ENCODE measurements at regions not wholly inside any gene's neighbourhood (a gene's known extent, or its start where the extent isn't known, plus 50 kb on each side); places are given as distances from the start of the nearest gene placed in this dataset.

DNA sequence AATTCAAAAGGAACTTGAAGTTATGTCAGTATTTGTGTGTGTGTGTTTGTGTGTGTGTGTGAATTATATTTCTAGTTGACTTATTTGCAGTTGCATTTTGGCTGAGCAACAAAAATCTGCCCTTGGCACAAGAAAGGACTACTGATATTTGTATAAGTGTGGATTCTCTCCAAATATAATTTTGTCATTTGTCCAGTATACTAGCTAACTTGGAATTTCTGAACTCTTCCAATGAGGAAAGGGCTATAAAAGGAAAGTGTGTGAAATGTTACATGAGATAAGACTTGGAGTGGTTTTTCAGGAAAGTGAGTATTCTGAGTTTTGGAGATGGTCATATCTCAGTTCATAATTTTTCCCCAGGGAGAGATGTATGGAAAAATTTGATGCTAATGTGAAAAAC, 1384.1 kb upstream of the B3GALT2 start:
- H3K4me1 ChIP-seq, result no peaks in the 10 kb centered on the region
- POLR2A ChIA-PET, result no interaction called here
- CTCF ChIA-PET, result no interaction called here
- no peaks in the 10 kb centered on the region for H3K9me3 ChIP-seq
- FAIRE-seq, result no peak
- no peak for TF ChIP-seq JUN (IDR thresholded peaks at IDR 0.05)
- DNase-seq (ENCODE audit: low read depth in 1 of 2, low spot score in 1 of 2), result no peak
- no peak overlapping the region for H3K4me2 ChIP-seq
- no peak overlapping the region for H3K27ac ChIP-seq
- no peak overlapping the region for H3K4me3 ChIP-seq
- ATAC-seq, result no peak

DNA sequence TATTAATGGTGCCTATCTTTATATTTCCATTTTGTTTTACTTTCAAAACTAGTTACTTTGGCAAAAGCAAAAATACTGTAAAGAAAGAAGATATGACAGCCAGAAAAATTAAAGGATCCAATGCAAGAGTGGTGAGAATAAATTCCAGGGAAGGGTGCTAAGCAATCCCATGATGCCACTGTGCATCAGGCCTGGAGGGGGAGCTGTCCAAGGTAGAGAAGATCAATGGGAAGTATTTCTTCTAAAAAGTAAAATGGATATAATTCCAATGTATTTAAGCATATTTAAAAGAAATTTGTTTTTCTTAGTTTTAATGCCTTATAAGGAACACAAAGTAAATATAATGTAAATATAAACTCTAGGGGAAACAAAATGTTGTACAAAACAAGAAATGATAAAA, 1382.2 kb upstream of the B3GALT2 start:
- Histone ChIP-seq H3K4me3 (no peak overlapping the region), H3K9me3 (no peaks in the 10 kb centered on the region), H3K4me1 (no peaks in the 10 kb centered on the region), H3K4me2 (no peak overlapping the region), H3K27ac (no peak overlapping the region)
- POLR2A ChIA-PET, result no interaction called here
- TF ChIP-seq HOXB13 (CRISPR knock-in tag; IDR thresholded peaks at IDR 0.05; ENCODE audit: low read depth) (no peak), REST (IDR thresholded peaks at IDR 0.05) (peak; percentile 64)
- no peak for ATAC-seq
- CTCF ChIA-PET, result no interaction called here
- FAIRE-seq, result no peak
- DNase-seq (ENCODE audit: low read depth in 1 of 2, low spot score in 1 of 2), result no peak

DNA sequence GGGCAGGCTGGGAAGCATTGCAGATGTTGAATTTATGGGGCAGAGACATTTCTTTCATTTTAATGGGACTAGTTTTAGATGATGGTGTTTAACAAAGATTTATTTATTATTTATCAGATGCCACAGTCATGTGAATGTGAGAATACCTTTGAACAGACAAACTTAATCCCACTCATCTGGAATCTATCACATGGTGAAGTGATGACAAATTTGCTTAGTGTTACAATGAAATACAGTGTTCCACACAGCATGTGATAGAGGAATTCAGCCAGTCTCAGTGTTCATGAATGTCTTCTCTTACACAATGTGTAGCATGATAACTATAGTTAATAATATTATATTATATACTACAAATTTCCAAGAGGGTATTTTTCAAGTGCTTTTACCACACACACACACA, 1361.7 kb upstream of the B3GALT2 start:
- Histone ChIP-seq H3K27ac (no peak overlapping the region), H3K4me3 (no peak overlapping the region), H3K4me1 (no peaks in the 10 kb centered on the region), H3K4me2 (no peak overlapping the region), H3K9me3 (no peaks in the 10 kb centered on the region)
- no peak for TF ChIP-seq NFE2L2 (conservative IDR thresholded peaks at IDR 0.05; ENCODE audit: low read length)
- no peak for TF ChIP-seq ESRRA (IDR thresholded peaks at IDR 0.05; ENCODE audit: borderline replicate concordance, low read length)
- TF ChIP-seq MAZ (IDR thresholded peaks at IDR 0.05; ENCODE audit: borderline replicate concordance, low read depth, low read length), result no peak
- TF ChIP-seq MAFK (IDR thresholded peaks at IDR 0.05; ENCODE audit: partially characterized antibody), result no peak
- no peak for TF ChIP-seq KDM1A (IDR thresholded peaks at IDR 0.05; ENCODE audit: low read depth)
- no peak for TF ChIP-seq BCL3 (IDR thresholded peaks at IDR 0.05)
- no peak for TF ChIP-seq CEBPB (IDR thresholded peaks at IDR 0.05)
- no peak for TF ChIP-seq EHMT2 (IDR thresholded peaks at IDR 0.05; ENCODE audit: low read depth)
- TF ChIP-seq CBX2 (IDR thresholded peaks at IDR 0.05; ENCODE audit: borderline replicate concordance, low read depth), result no peak
- no peak for TF ChIP-seq HOXB5 (CRISPR knock-in tag; IDR thresholded peaks at IDR 0.05)
- no peak for TF ChIP-seq RFX5 (IDR thresholded peaks at IDR 0.05)
- no peak for TF ChIP-seq NR3C1 (IDR thresholded peaks at IDR 0.05)
- TF ChIP-seq KDM5A (IDR thresholded peaks at IDR 0.05), result no peak
- TF ChIP-seq MYC (IDR thresholded peaks at IDR 0.05; ENCODE audit: borderline replicate concordance, low read length), result no peak
- TF ChIP-seq JUN (IDR thresholded peaks at IDR 0.05), result no peak
- TF ChIP-seq, protein P1, sequence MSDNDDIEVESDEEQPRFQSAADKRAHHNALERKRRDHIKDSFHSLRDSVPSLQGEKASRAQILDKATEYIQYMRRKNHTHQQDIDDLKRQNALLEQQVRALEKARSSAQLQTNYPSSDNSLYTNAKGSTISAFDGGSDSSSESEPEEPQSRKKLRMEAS (IDR thresholded peaks at IDR 0.05), result no peak
- TF ChIP-seq NPAS2 (CRISPR knock-in tag; IDR thresholded peaks at IDR 0.05; ENCODE audit: borderline replicate concordance), result no peak
- no peak for TF ChIP-seq CHD4 (IDR thresholded peaks at IDR 0.05; ENCODE audit: borderline replicate concordance)
- TF ChIP-seq RCOR1 (IDR thresholded peaks at IDR 0.05; ENCODE audit: low read depth, low read length), result no peak
- TF ChIP-seq RAD21 (conservative IDR thresholded peaks at IDR 0.05 in 1 of 2, IDR thresholded peaks at IDR 0.05 in 1 of 2), result no peak
- CTCF ChIA-PET, result no interaction called here
- ATAC-seq (no peak), FAIRE-seq (no peak), DNase-seq (ENCODE audit: low read depth in 1 of 2, low spot score in 1 of 2) (no peak)
- POLR2A ChIA-PET, result no interaction called here

Measured in A549 (cell line).